ENCODE measurements at regions not wholly inside any gene's neighbourhood (a gene's known extent, or its start where the extent isn't known, plus 50 kb on each side); places are given as distances from the start of the nearest gene placed in this dataset.

DNA sequence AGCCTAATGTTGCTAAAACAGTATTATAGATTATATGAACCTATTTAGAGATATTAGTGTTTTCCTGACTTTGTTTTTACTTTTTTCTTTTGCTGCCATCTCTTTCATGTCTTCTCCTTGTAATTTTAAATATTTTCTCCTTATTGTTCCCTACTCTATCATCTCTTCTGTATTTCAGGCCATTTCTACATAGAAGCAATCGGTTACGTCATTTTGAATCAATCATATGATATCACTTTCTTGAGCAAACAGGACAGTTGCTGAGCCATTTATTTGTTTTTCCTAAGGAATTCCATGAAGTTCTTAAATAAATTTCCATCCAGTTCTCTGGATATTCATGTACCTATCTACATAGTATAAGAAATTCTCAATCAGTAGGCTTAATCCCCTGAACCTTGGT is 287.2 kb downstream of the NUF2 start:
- no peak overlapping the region for H3K27ac ChIP-seq
- no peaks in the 10 kb centered on the region for H3K4me1 ChIP-seq
- no peak for DNase-seq
- no peak for TF ChIP-seq POLR2A (IDR thresholded peaks at IDR 0.05)
- TF ChIP-seq, protein P1, sequence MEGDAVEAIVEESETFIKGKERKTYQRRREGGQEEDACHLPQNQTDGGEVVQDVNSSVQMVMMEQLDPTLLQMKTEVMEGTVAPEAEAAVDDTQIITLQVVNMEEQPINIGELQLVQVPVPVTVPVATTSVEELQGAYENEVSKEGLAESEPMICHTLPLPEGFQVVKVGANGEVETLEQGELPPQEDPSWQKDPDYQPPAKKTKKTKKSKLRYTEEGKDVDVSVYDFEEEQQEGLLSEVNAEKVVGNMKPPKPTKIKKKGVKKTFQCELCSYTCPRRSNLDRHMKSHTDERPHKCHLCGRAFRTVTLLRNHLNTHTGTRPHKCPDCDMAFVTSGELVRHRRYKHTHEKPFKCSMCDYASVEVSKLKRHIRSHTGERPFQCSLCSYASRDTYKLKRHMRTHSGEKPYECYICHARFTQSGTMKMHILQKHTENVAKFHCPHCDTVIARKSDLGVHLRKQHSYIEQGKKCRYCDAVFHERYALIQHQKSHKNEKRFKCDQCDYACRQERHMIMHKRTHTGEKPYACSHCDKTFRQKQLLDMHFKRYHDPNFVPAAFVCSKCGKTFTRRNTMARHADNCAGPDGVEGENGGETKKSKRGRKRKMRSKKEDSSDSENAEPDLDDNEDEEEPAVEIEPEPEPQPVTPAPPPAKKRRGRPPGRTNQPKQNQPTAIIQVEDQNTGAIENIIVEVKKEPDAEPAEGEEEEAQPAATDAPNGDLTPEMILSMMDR (IDR thresholded peaks at IDR 0.05): no peak
- H3K4me3 ChIP-seq: no peak overlapping the region
- no peaks in the 10 kb centered on the region for H3K9me3 ChIP-seq
- H3K36me3 ChIP-seq: no peaks in the 10 kb centered on the region
- H3K27me3 ChIP-seq: no peaks in the 10 kb centered on the region

DNA sequence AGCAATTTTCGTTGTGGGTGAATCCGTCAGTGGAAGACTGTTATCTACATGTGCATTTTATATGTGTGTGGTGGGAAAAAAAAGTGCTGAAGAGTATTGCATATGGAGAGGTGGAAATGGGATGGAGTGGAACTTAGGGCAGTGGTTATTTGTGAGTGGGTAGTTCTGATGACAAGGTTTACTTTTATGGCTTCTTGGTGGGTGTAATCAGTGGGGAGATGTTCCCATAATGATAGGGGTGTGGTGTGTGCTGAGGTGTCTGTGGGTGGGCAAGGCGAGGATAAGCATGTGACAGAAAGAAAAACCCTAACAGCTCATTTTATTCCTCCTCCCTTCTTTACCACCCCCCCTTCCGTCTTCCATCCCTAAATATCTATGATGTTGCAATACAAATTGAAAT is 288.1 kb downstream of the NUF2 start:
- Histone ChIP-seq H3K27ac (no peak overlapping the region), H3K9me3 (no peaks in the 10 kb centered on the region), H3K27me3 (no peaks in the 10 kb centered on the region), H3K4me1 (no peaks in the 10 kb centered on the region), H3K36me3 (no peaks in the 10 kb centered on the region), H3K4me3 (no peak overlapping the region)
- TF ChIP-seq POLR2A (IDR thresholded peaks at IDR 0.05): no peak
- TF ChIP-seq, protein P1 (IDR thresholded peaks at IDR 0.05): no peak
- DNase-seq: no peak

DNA sequence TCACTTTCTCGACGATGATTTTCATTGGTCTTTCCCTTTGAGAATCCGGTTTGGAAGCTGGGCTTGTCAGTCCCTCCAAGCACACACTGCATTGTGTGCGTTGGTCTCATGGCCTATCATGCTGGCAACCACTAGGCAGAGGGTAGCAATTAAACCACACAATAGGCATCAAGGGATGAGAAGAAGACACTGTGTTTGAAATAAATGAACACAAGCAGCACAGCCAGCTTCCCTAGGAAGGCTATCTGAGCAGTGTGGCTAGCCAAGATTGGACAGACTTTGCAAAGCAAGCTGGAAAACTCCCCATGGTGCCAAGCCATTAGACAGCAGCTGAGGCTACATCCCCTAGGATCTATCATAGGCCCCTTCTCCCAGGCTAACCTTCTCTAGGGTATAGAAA is 288.7 kb downstream of the NUF2 start:
- Histone ChIP-seq H3K9me3 (no peaks in the 10 kb centered on the region), H3K4me1 (no peaks in the 10 kb centered on the region), H3K4me3 (no peak overlapping the region), H3K36me3 (no peaks in the 10 kb centered on the region), H3K27me3 (no peaks in the 10 kb centered on the region), H3K27ac (no peak overlapping the region)
- TF ChIP-seq, protein P1 (IDR thresholded peaks at IDR 0.05): no peak
- no peak for TF ChIP-seq POLR2A (IDR thresholded peaks at IDR 0.05)
- DNase-seq: no peak

DNA sequence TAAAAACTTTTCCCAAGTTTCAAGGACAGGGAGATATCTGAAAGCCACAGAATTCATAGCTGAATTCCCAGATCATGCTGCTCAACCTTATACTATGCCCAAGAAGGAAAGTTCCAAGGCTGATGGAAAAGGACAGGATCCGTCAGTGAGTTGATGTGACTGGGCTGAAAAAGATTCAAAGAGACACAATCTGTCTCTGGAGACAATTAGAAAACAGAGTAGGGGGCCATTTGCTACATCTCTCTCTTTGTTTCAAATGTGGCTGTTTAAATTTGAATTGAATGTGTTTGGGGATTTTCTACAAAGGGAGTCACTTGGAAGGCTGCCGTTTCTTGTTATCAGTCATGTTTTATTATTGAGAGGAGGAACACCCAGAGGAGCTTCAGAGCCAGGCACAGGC is 292.6 kb downstream of the NUF2 start:
- no peaks in the 10 kb centered on the region for H3K4me1 ChIP-seq
- no peak overlapping the region for H3K27ac ChIP-seq
- H3K4me3 ChIP-seq: no peak overlapping the region
- no peaks in the 10 kb centered on the region for H3K27me3 ChIP-seq
- TF ChIP-seq, protein P1 (IDR thresholded peaks at IDR 0.05): no peak
- no peak for TF ChIP-seq POLR2A (IDR thresholded peaks at IDR 0.05)
- no peaks in the 10 kb centered on the region for H3K36me3 ChIP-seq
- H3K9me3 ChIP-seq: no peaks in the 10 kb centered on the region
- DNase-seq: no peak

DNA sequence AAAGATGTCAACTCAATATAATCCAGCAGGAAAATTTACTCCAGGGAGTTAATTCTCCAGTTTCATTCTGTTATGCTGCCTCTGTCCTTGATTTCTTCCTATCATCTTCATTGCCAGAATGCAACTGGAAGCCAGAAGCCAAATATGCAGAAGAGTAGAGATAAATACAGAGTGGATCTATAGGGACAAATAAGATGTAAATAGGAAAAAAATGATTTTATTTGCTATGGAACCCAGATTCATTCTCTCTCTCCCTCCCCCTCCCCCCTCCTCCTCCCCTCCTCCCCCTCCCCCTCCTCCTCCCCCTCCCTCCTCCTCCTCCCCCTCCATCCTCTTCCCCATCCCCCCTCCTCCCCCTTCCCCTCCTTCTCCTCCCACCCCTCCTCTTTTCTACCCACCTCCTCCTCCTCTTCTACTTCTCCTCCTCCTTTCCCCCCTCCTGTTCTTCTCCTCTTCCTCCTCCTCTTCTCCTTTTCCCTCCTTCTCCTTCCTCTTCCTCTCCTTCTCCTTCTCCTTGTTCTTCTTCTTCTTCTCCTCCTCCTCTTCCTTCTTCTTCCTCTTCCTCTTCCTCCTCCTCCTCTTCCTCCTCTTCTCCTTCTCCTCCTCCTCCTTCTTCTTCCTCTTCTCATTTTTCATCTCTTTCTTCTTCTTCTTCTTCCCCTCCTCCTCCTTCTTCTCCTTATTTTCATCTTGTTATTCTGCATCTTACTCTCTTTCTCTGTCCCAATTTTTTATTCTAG is 306.4 kb downstream of the NUF2 start:
- Histone ChIP-seq H3K4me1 (no peaks in the 10 kb centered on the region), H3K36me3 (no peaks in the 10 kb centered on the region), H3K9me3 (peaks cover 0 to 3% (median 0%) of the 10 kb centered on the region in 4 donors), H3K27ac (no peak overlapping the region), H3K4me3 (no peak overlapping the region), H3K27me3 (no peaks in the 10 kb centered on the region)
- no peak for TF ChIP-seq POLR2A (IDR thresholded peaks at IDR 0.05)
- TF ChIP-seq, protein P1 (IDR thresholded peaks at IDR 0.05): no peak
- DNase-seq: no peak

Measured in Peyer's patch (tissue), 4 donors.